ENCODE measurements at regions not wholly inside any gene's neighbourhood (a gene's known extent, or its start where the extent isn't known, plus 50 kb on each side); places are given as distances from the start of the nearest gene placed in this dataset.
"Not testable (repeated sequence)": the region's sequence is repeated elsewhere in the genome, so short reads cannot be mapped to it uniquely, and the experiment has no call there.

GRCh38 chr4:45283352-45283751 is 557.0 kb upstream of the GNPDA2 start:
- H3K4me3 ChIP-seq (ENCODE audit: extremely low read depth, insufficient read depth, low read length, poor library complexity, severe bottlenecking) = no peak overlapping the region
- H3K4me1 ChIP-seq (ENCODE audit: control insufficient read depth, insufficient read depth, low read length, poor library complexity, severe bottlenecking) = no peaks in the 10 kb centered on the region
- H3K27ac ChIP-seq (ENCODE audit: low read depth, low read length, severe bottlenecking) = no peak overlapping the region
- 89 to 93% methylated on average over 4 to 7 of the region's 7 CpGs for WGBS, 2 experiments (ENCODE audit: insufficient coverage in 2 of 2)
- no peaks in the 10 kb centered on the region for H3K36me3 ChIP-seq (ENCODE audit: control insufficient read depth, insufficient read depth, low read length)
- no peaks in the 10 kb centered on the region for H3K9me3 ChIP-seq (ENCODE audit: control insufficient read depth, low read length)

GRCh38 chr4:45280121-45280520 is 553.8 kb upstream of the GNPDA2 start:
- H3K36me3 ChIP-seq (ENCODE audit: control insufficient read depth, insufficient read depth, low read length) = no peaks in the 10 kb centered on the region

GRCh38 chr4:45275862-45276261 is 549.5 kb upstream of the GNPDA2 start:
- 93 to 95% methylated on average over 17 to 19 of the region's 21 CpGs for WGBS, 2 experiments (ENCODE audit: insufficient coverage in 2 of 2)
- Histone ChIP-seq H3K4me3 (ENCODE audit: extremely low read depth, insufficient read depth, low read length, poor library complexity, severe bottlenecking) (no peak overlapping the region), H3K4me1 (ENCODE audit: control insufficient read depth, insufficient read depth, low read length, poor library complexity, severe bottlenecking) (no peaks in the 10 kb centered on the region), H3K27ac (ENCODE audit: low read depth, low read length, severe bottlenecking) (no peak overlapping the region), H3K36me3 (ENCODE audit: control insufficient read depth, insufficient read depth, low read length) (no peaks in the 10 kb centered on the region), H3K9me3 (ENCODE audit: control insufficient read depth, low read length) (no peaks in the 10 kb centered on the region)

More at GRCh38 chr4:45280121-45280520, 553.8 kb upstream of the GNPDA2 start:
- H3K4me1 ChIP-seq (ENCODE audit: control insufficient read depth, insufficient read depth, low read length, poor library complexity, severe bottlenecking) = no peaks in the 10 kb centered on the region
- no peaks in the 10 kb centered on the region for H3K9me3 ChIP-seq (ENCODE audit: control insufficient read depth, low read length)
- no peak overlapping the region for H3K27ac ChIP-seq (ENCODE audit: low read depth, low read length, severe bottlenecking)
- no peak overlapping the region for H3K4me3 ChIP-seq (ENCODE audit: extremely low read depth, insufficient read depth, low read length, poor library complexity, severe bottlenecking)
- 89 to 92% methylated on average over 1 of the region's 1 CpG for WGBS, 2 experiments (ENCODE audit: insufficient coverage in 2 of 2)

- not testable (repeated sequence) for H3K27ac ChIP-seq (ENCODE audit: low read depth, low read length, severe bottlenecking); H3K36me3 ChIP-seq (ENCODE audit: control insufficient read depth, insufficient read depth, low read length); H3K4me1 ChIP-seq (ENCODE audit: control insufficient read depth, insufficient read depth, low read length, poor library complexity, severe bottlenecking); H3K9me3 ChIP-seq (ENCODE audit: control insufficient read depth, low read length); H3K4me3 ChIP-seq (ENCODE audit: extremely low read depth, insufficient read depth, low read length, poor library complexity, severe bottlenecking)
- 80 to 82% methylated on average over 1 of the region's 3 CpGs for WGBS, 2 experiments (ENCODE audit: insufficient coverage in 2 of 2)
Measured at GRCh38 chr4:45248106-45248505, 521.8 kb upstream of the GNPDA2 start.

GRCh38 chr4:45241976-45242375 is 515.6 kb upstream of the GNPDA2 start:
- Histone ChIP-seq H3K4me3 (ENCODE audit: extremely low read depth, insufficient read depth, low read length, poor library complexity, severe bottlenecking) (no peak overlapping the region), H3K4me1 (ENCODE audit: control insufficient read depth, insufficient read depth, low read length, poor library complexity, severe bottlenecking) (no peaks in the 10 kb centered on the region), H3K36me3 (ENCODE audit: control insufficient read depth, insufficient read depth, low read length) (no peaks in the 10 kb centered on the region), H3K27ac (ENCODE audit: low read depth, low read length, severe bottlenecking) (no peak overlapping the region), H3K9me3 (ENCODE audit: control insufficient read depth, low read length) (no peaks in the 10 kb centered on the region)

- WGBS, 2 experiments (ENCODE audit: insufficient coverage in 2 of 2) = no CpG with 5 or more reads among the region's 1 CpG
- H3K4me3 ChIP-seq (ENCODE audit: extremely low read depth, insufficient read depth, low read length, poor library complexity, severe bottlenecking) = no peak overlapping the region
- H3K4me1 ChIP-seq (ENCODE audit: control insufficient read depth, insufficient read depth, low read length, poor library complexity, severe bottlenecking) = no peaks in the 10 kb centered on the region
- no peaks in the 10 kb centered on the region for H3K36me3 ChIP-seq (ENCODE audit: control insufficient read depth, insufficient read depth, low read length)
- H3K27ac ChIP-seq (ENCODE audit: low read depth, low read length, severe bottlenecking) = no peak overlapping the region
- H3K9me3 ChIP-seq (ENCODE audit: control insufficient read depth, low read length) = no peaks in the 10 kb centered on the region
Measured at GRCh38 chr4:45229206-45229605, 502.9 kb upstream of the GNPDA2 start.

- no peak overlapping the region for H3K27ac ChIP-seq (ENCODE audit: low read depth, low read length, severe bottlenecking)
- no peak overlapping the region for H3K4me3 ChIP-seq (ENCODE audit: extremely low read depth, insufficient read depth, low read length, poor library complexity, severe bottlenecking)
- H3K4me1 ChIP-seq (ENCODE audit: control insufficient read depth, insufficient read depth, low read length, poor library complexity, severe bottlenecking) = no peaks in the 10 kb centered on the region
- no peaks in the 10 kb centered on the region for H3K36me3 ChIP-seq (ENCODE audit: control insufficient read depth, insufficient read depth, low read length)
- H3K9me3 ChIP-seq (ENCODE audit: control insufficient read depth, low read length) = no peaks in the 10 kb centered on the region
Measured at GRCh38 chr4:45215976-45216542, 489.7 kb upstream of the GNPDA2 start.

- WGBS, 2 experiments (ENCODE audit: insufficient coverage in 2 of 2) = 91 to 93% methylated on average over 6 to 12 of the region's 21 CpGs
- not testable (repeated sequence) for H3K4me1 ChIP-seq (ENCODE audit: control insufficient read depth, insufficient read depth, low read length, poor library complexity, severe bottlenecking); H3K9me3 ChIP-seq (ENCODE audit: control insufficient read depth, low read length); H3K4me3 ChIP-seq (ENCODE audit: extremely low read depth, insufficient read depth, low read length, poor library complexity, severe bottlenecking); H3K27ac ChIP-seq (ENCODE audit: low read depth, low read length, severe bottlenecking); H3K36me3 ChIP-seq (ENCODE audit: control insufficient read depth, insufficient read depth, low read length)
Measured at GRCh38 chr4:45208476-45208875, 482.1 kb upstream of the GNPDA2 start.

GRCh38 chr4:45207864-45208331 is 481.5 kb upstream of the GNPDA2 start:
- not testable (repeated sequence) for H3K9me3 ChIP-seq (ENCODE audit: control insufficient read depth, low read length); H3K4me1 ChIP-seq (ENCODE audit: control insufficient read depth, insufficient read depth, low read length, poor library complexity, severe bottlenecking); H3K4me3 ChIP-seq (ENCODE audit: extremely low read depth, insufficient read depth, low read length, poor library complexity, severe bottlenecking); H3K36me3 ChIP-seq (ENCODE audit: control insufficient read depth, insufficient read depth, low read length); H3K27ac ChIP-seq (ENCODE audit: low read depth, low read length, severe bottlenecking)
- WGBS, 2 experiments (ENCODE audit: insufficient coverage in 2 of 2) = 93 to 94% methylated on average over 23 to 27 of the region's 27 CpGs

- H3K36me3 ChIP-seq (ENCODE audit: control insufficient read depth, insufficient read depth, low read length); H3K4me1 ChIP-seq (ENCODE audit: control insufficient read depth, insufficient read depth, low read length, poor library complexity, severe bottlenecking); H3K9me3 ChIP-seq (ENCODE audit: control insufficient read depth, low read length); H3K4me3 ChIP-seq (ENCODE audit: extremely low read depth, insufficient read depth, low read length, poor library complexity, severe bottlenecking); H3K27ac ChIP-seq (ENCODE audit: low read depth, low read length, severe bottlenecking): not testable (repeated sequence)
- WGBS, 2 experiments (ENCODE audit: insufficient coverage in 2 of 2) = 93 to 95% methylated on average over 21 to 28 of the region's 30 CpGs
Measured at GRCh38 chr4:45207241-45207863, 481.0 kb upstream of the GNPDA2 start.

GRCh38 chr4:45199736-45200135 is 473.4 kb upstream of the GNPDA2 start:
- no peak overlapping the region for H3K4me3 ChIP-seq (ENCODE audit: extremely low read depth, insufficient read depth, low read length, poor library complexity, severe bottlenecking)
- H3K36me3 ChIP-seq (ENCODE audit: control insufficient read depth, insufficient read depth, low read length) = no peaks in the 10 kb centered on the region
- 88 to 100% methylated on average over 1 of the region's 1 CpG for WGBS, 2 experiments (ENCODE audit: insufficient coverage in 2 of 2)
- H3K4me1 ChIP-seq (ENCODE audit: control insufficient read depth, insufficient read depth, low read length, poor library complexity, severe bottlenecking) = no peaks in the 10 kb centered on the region
- H3K9me3 ChIP-seq (ENCODE audit: control insufficient read depth, low read length) = no peaks in the 10 kb centered on the region
- no peak overlapping the region for H3K27ac ChIP-seq (ENCODE audit: low read depth, low read length, severe bottlenecking)

Measured in mesodermal cell (in vitro differentiated cells).